ENCODE measurements at regions not wholly inside any gene's neighbourhood (a gene's known extent, or its start where the extent isn't known, plus 50 kb on each side); places are given as distances from the start of the nearest gene placed in this dataset.

GRCh38 chr11:97800891-97801290 is 1219.9 kb upstream of the CNTN5 start:
- DNase-seq = no peak

GRCh38 chr11:97814325-97814959 is 1206.3 kb upstream of the CNTN5 start:
- no peak for DNase-seq

GRCh38 chr11:97815667-97816066 is 1205.1 kb upstream of the CNTN5 start:
- no peak for DNase-seq

- DNase-seq = no peak
Measured at GRCh38 chr11:97832451-97832850, 1188.3 kb upstream of the CNTN5 start.

GRCh38 chr11:97833412-97833811 is 1187.3 kb upstream of the CNTN5 start:
- no peak for DNase-seq

GRCh38 chr11:97844016-97844415 is 1176.7 kb upstream of the CNTN5 start:
- no peak for DNase-seq

GRCh38 chr11:97847730-97848129 is 1173.0 kb upstream of the CNTN5 start:
- DNase-seq = no peak

GRCh38 chr11:97850701-97851100 is 1170.0 kb upstream of the CNTN5 start:
- no peak for DNase-seq

- no peak for DNase-seq
Measured at GRCh38 chr11:97854357-97854756, 1166.4 kb upstream of the CNTN5 start.

- no peak for DNase-seq
Measured at GRCh38 chr11:97854877-97855276, 1165.9 kb upstream of the CNTN5 start.

- DNase-seq = no peak
Measured at GRCh38 chr11:97856666-97857065, 1164.1 kb upstream of the CNTN5 start.

GRCh38 chr11:97860237-97860636 is 1160.5 kb upstream of the CNTN5 start:
- DNase-seq = no peak

GRCh38 chr11:97862021-97862420 is 1158.7 kb upstream of the CNTN5 start:
- DNase-seq = no peak

- DNase-seq = no peak
Measured at GRCh38 chr11:97865424-97866012, 1155.2 kb upstream of the CNTN5 start.

GRCh38 chr11:97871816-97872215 is 1148.9 kb upstream of the CNTN5 start:
- no peak for DNase-seq

GRCh38 chr11:97880209-97880608 is 1140.5 kb upstream of the CNTN5 start:
- no peak for DNase-seq

GRCh38 chr11:97883086-97883485 is 1137.7 kb upstream of the CNTN5 start:
- no peak for DNase-seq

GRCh38 chr11:97888641-97889040 is 1132.1 kb upstream of the CNTN5 start:
- DNase-seq = no peak

- DNase-seq = no peak
Measured at GRCh38 chr11:97890466-97890865, 1130.3 kb upstream of the CNTN5 start.

GRCh38 chr11:97893612-97894011 is 1127.1 kb upstream of the CNTN5 start:
- DNase-seq = no peak

GRCh38 chr11:97894978-97895377 is 1125.8 kb upstream of the CNTN5 start:
- DNase-seq = no peak

- DNase-seq = no peak
Measured at GRCh38 chr11:97895572-97895971, 1125.2 kb upstream of the CNTN5 start.

- DNase-seq = no peak
Measured at GRCh38 chr11:97902828-97903227, 1117.9 kb upstream of the CNTN5 start.

GRCh38 chr11:97905101-97905500 is 1115.6 kb upstream of the CNTN5 start:
- DNase-seq = no peak

- DNase-seq = no peak
Measured at GRCh38 chr11:97905671-97906070, 1115.1 kb upstream of the CNTN5 start.

All from CD4-positive, alpha-beta T cell treated with Interleukin-4 for 1 hour (primary cell).